NOMO-1 treated with dmso at 0.1 percent for 144 hours (cell line): ENCODE measurements at regions not wholly inside any gene's neighbourhood (a gene's known extent, or its start where the extent isn't known, plus 50 kb on each side); places are given as distances from the start of the nearest gene placed in this dataset.
"Not testable (repeated sequence)": the region's sequence is repeated elsewhere in the genome, so short reads cannot be mapped to it uniquely, and the experiment has no call there.

ENCODE experiments used
- DNase-seq: peaks from one replicate; lab custom pipeline; 2025; ENCODE audit not compliant: unreplicated experiment; lab: John Stamatoyannopoulos, UW

DNA sequence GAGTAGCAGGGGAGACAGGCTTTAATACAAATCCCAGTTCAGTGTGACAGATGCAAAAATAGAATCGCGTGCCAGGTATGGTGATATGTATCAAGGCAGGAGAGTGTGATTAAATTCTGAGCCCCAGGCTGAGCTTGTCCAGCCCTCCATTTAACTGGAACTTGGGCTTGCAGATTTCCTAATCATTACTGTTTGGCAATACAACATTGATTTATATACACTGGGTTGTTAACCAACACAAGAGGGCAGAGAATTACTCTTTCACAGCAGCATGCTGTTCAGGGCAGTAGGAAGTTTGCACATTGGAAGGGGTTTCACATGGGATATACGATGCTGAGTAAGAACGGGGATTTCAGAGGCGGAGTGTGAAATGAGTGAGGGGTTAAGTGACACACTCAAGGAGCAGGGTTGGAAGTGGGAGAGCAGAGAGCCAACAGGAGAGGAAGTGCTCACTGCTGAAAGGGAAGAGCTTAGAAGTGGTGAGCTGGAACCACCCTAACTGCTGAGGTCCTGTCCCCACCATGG, 70.8 kb upstream of the ATXN1 start:
- peak; percentile 59 for DNase-seq

DNA sequence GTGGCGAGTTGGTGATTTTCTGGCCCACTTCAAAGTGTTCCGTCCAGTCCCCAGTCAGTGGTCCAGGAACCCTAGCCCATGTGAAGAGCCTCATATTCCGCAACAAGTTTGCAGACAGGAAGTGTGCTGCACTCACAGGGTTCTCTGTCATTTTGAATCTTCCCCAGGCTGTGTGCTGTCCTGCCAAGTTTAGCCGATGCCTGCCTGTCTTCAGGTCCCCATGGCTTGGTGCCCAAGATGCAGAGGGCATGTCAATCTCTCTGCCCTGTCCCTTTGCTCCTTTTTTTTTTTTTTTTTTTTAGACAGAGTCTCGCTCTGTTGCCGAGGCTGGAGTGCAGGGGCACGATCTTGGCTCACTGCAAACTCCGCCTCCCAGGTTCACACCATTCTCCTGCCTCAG, 69.9 kb upstream of the ATXN1 start:
- no peak for DNase-seq

DNA sequence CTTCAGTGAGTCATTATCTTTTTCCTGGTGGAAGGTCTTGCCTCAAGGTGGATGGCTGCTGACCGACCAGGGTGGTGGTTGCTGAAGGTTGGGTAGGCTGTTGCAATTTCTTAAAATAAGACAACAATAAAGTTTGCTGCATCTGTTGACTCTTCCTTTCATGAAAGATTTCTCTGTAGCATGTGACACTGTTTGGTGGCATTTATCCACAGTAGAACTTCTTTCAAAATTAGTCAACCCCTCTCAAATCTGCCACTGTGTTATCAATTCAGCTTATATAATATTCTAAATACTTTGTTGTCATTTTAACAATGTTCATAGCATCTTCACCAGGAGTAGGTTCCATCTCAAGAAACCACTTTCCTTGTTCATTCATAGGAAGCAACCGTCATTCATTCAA, 66.8 kb upstream of the ATXN1 start:
- no peak for DNase-seq

DNA sequence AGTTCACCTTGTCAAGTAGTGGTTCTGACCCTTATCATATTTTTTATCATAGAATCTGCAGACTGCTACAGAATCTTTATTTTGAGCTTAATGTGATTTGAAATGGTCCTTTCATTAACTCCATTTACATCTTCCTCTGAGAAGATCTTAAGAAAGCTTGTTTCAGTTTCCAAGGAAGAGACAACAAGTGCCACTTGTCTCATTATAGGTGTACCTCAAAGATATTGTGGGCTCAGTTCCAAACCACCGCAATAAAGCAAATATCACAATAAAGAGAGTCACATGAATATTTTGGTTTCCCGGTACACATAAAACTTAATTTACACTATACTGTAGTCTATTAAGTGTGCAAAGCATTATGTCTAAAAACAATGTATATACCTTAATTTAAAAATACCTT, 66.4 kb upstream of the ATXN1 start:
- no peak for DNase-seq

DNA sequence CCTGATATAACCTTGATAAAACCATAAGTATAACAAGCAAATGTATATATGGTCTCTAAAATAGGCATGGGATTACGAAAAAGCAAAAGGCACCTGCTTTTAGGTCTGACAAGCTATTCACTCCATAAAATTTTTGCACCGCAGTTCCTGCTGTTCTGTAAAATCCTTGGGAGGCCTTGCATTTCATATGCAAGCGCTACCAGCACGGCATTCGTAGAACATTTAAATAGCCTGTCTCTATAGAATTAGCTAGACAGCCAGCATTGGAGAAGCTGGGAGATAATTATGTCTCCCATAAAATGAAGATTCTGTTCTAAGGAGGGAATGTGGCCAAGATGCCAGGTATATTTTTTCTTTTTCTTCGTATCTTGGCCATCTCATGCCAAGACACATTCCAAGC, 64.5 kb upstream of the ATXN1 start:
- no peak for DNase-seq

DNA sequence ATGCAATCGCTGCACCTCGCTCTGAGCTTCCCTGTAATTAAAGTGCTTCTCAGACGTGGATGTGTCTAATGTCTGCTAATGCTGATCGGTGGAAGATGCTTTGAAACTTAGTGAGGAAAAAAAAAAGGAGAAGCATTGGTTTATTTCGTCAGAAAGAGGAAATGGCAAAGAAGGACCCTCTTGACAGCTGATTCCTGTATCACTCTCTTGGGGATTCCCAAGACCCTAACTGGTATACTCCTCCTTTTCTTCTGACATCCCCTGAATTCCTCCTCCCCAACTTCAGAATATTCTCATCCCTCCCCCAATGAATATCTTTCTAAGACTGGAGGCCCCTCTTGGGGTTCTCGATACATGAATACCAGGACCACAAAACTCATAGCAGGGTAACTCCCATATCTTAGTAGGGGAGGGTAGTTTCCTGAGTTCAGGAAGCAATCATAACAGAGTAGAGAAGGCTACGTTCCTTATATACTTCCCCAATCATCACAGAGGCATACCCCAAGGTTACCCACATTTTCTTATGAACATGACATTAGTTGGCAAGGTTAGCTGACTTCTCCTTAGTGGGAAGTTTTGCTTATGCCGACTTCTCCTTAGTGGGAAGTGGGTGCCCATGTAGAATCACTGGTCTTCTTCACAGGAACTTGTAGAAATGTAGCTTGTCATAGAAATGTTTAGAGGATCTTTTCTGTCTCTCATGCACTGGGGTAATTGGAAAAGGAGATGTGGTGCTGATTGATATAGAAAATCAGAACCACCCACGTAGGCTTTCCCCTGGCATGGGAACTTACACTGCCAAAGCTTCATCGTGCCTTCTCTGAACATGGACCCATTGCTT, 63.8 kb upstream of the ATXN1 start:
- peak; percentile 43 for DNase-seq

DNA sequence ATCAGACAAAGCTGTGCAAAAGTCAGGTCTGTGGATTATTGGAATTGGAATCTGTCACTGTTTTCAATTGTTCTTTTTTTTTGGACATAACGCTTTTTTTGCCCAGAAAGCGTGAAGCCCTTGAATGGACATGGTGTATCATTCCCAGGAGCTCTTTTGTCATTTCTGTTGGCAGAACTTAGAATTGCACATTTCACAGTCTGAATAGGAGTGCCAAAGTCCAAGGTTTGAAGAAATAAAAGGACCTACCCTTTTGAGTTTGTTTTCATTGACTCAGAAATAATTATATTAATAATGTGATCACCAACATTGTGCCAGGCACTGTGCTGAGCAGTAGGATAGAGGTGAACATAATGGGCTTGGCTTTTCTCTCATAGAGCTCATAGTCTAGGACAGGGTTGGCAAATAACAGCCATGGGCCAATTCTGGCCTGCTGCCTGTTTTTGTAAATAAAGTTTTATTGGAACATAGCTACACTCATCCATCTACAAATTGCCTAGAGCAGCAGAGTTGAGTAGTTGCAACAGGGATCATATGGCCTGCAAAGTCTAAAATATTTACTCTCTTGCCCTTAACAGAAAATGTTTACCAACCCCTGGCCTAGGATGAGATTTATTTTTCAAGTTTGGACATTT, 62.6 kb upstream of the ATXN1 start:
- DNase-seq: no peak

DNA sequence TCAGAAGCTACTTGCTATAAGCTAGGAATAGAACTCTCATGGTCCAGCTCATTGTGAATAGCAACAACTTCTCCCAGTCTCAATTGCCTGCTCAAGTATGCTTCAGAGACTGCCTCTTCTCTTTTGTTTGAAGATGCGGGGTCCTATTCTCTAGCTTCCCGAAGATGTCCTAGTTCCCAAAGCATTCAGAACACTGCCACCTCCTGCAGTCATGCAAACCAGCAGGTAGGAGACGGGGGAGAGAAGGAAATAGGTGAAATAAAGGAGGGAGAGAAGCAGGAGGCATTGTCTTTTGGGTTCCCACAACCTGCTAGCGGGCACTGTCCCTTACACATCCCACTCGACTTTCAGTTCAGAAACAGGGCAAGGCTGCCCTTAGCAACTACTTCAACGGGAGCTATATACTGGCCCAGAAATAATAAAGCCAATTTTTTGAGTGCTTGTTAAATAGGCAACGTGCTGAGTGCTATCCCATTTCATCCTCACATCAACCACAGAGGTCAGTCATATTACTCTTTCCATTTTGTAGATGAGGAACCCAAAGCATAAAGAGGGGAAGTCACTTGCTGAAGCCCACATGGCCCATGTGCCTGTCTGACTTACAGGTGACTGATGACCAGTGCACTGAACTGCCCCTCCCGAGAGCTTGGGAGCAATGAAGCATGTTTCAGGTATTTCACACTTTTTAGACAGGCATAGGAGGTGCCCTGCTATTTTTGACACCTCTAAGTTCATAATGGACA, 61.9 kb upstream of the ATXN1 start:
- DNase-seq: no peak

DNA sequence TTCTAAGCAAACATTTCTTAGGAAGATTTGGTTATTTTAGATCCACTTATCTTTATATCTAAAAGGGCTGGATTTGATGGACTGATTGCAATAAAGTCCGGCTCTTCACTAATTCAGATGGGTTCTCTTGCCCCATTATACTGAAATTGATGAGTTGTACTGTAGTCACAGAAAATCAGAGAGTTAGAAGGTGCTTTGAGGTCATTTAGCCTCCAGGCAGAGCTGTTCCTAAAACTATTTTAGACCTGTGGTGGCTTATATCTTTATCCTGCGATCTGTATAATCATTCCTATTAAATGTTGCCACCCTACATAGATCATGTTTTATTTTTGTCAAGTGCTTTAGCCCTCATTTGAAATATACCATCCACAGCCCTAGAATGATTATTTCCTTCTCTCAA, 61.3 kb upstream of the ATXN1 start:
- no peak for DNase-seq

DNA sequence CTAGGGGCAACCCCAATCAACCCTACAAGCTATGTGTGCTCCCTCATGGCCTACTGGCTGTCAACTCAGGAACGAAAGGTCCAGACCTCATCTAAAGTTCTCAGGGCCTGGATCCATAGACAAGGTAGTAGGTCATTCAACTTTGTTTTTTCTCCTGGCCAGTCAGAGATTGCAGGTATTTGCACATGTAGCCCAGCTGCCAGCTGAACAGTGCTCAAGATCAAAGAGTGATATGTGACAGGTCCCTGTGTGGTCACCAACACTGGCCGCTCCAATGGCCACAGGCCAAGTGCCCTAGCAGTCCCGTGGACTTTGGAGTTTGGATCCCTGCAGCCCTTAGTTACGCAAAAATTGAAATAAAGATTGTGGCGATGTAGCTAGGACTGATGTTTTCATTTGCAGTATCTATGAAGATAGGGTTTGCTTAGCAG, 60.6 kb upstream of the ATXN1 start:
- no peak for DNase-seq

DNA sequence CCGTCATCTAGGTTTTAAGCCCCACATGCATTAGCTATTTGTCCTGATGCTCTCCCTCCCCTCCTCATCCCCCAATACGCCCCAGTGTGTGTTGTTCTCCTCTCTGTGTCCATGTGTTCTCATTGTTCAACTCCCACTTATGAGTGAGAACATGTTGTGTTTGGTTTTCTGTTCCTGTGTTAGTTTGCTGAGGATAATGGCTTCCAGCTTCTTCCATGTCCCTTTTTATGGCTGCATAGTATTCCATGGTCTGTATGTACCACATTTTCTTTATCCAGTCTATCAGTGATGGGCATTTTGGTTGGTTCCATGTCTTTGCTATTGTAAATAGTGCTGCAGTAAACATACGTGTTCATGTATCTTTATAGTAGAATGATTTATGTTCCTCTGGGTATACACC, 59.0 kb upstream of the ATXN1 start:
- not testable (repeated sequence) for DNase-seq

DNA sequence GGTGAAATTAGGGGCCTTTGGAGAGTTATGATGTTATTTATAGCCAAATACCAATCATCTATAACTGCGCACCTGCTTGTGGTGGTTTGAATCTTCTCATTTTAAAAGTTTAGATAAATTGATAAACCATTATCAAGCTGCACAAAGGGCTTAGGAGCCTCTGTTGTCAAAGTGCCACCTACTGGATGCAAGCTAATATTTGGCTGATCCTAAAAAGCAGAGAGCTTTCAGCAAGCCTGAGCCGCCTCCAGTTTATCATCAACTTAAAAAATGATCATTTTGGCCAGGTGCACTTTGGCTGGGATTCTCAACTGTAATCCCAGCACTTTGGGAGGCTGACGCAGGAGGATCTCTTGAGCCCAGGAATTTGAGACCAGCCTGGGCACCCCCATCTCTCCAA, 58.5 kb upstream of the ATXN1 start:
- DNase-seq: no peak

DNA sequence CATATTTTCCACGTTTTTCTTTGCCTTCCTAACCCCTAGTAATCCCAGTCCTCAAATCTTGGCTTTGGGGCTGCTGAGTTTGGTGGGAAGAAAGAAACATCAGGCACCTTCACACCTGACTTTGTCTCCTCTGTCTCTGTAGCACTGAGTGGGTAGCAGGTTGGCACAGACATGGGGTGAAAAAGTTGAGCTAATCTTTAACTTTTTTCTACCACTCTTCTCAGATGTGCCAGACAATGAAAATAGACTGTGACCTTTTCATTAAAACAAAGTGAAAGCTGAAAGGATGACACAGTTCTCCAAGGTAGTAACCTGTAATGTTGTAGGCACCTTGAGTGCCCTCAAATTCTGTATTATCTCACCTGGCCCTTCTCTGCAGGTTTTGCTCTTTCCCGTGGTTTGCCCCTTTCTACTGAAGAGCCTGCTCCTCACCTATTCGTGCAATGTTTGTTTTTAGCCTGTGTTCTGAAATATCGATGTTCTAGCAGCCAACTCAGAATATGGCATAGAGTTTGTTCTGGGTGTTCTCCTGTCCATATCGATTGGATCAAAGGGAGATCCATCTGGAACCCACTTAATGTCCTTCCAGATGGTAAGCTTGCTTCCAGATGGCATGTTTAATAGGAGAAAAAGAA, 57.8 kb upstream of the ATXN1 start:
- DNase-seq: no peak

DNA sequence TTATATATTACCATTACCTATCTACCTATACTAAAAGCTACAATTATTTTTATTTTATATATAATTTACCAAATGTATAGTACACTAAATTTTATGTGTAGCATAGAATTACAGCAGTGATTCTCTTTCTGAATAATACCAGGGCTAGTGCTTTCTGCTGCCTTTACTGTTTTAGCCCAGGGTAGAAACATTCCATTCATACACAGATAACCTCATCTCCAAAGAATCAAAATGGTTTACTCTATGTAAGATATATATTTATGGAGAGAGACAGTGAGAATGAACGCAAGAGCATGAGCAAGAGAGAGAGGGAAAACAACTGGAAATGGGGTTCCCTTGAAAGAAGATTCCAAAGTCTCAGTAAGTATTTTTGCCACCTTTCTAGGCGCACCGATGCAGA, 56.3 kb upstream of the ATXN1 start:
- no peak for DNase-seq

DNA sequence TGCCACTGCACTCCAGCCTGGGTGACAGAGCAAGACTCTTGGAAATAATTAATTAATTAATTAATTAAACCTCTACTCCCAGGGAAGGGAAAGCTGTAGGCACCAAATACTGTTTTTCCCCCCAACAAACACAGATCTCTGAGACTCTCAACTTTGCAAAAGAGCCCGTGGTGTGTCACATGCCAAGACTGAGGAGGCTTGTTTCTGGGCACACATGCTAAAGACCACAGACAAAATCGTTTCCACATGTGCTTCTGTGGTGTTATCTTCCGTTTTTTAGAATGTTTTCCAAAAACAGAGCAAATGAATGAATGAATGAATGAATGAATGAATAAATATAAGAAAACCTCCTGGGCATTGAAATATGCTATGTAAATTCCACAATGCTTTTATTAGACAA, 55.6 kb upstream of the ATXN1 start:
- no peak for DNase-seq

DNA sequence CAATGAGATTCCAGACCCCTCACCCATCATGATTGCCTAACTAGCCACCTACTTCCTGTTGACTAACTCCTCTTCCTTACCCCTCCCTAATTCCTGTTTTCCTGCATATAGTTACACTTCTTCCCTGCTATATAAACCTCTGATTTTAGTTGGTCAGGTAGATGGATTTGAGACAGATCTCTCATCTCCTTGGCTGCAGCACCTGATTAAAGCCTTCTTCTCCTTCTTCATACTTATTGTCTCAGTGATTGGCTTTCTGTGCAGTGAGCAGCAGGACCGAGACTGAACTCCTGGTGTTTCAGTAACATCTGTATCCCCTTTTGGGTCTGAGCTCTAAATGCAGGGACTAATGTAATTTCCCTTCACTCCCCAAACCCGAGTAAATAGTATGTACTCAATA, 51.7 kb upstream of the ATXN1 start:
- DNase-seq: no peak

DNA sequence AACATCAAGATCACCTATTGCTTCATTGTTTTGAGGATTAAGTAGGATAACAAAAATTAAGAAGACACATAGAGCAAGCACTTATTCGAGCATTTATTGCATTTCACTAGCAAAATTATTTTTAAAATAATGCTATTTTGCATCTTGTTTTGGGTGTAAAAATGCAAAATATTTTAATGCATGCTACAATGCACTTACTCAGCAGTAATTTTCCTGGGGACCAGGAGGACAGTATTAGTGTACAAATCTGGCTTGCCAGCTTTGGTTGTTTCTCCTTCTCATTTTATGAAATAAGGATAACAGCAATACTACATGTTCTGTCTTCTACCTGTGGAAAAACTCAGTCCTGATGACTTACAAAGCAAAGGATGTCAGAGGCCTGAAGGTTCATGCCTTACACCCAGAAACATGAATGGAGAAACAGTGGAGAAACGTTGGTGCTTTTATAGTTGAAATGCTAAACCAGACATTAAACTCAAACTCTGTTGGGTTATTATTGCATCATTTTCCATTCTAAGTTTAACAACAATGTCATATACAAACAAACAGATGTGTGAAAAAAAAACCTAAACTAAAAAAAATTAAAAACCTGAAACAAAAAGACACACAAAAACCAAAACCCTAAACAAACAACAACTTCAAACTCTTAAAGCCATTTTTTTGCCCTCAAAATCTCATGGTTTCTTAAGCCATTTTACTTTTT, 50.2 kb upstream of the ATXN1 start:
- no peak for DNase-seq
